Caco-2 (cell line): ENCODE measurements at regions not wholly inside any gene's neighbourhood (a gene's known extent, or its start where the extent isn't known, plus 50 kb on each side); places are given as distances from the start of the nearest gene placed in this dataset.

Experiments
- BruUV-seq: library from RNA; stranded (reverse); fragments of 400-500 nt; replicated peaks from 2 replicates; lab custom pipeline; 2021; lab: Mats Ljungman, UMichigan
- CTCF ChIA-PET: fragments of 300-600 bp; sonication (Branson Sonifier 250); formaldehyde crosslinking; loops from one replicate; lab custom pipeline; 2022; ENCODE audit warnings: antibody characterized with exemption; lab: Charles Lee
- POLR2A ChIA-PET: fragments of 300-600 bp; sonication (Branson Sonifier 250); formaldehyde crosslinking; loops from one replicate; lab custom pipeline; 2022; ENCODE audit warnings: antibody characterized with exemption; lab: Charles Lee
- DNase-seq, 2 experiments: peaks; one replicate each; pipeline versions ENCODE4 v3.0.0 to v3.0.0-alpha.2; 2020 to 2022
- H3K27me3 ChIP-seq: replicated peaks from 2 replicates; pipeline ENCODE4 v1.6.0; 2011; ENCODE audit warnings: low read length; ENCODE audit not compliant: control insufficient read depth, insufficient read depth
- H3K36me3 ChIP-seq: 2 replicates; pipeline ENCODE4 v1.5.1; 2011; ENCODE audit warnings: low read length; ENCODE audit not compliant: control insufficient read depth, insufficient read depth
- H3K4me1 ChIP-seq: fragments of 250-450 bp; sonication (Bioruptor Pico); 2 replicates; pipeline ENCODE4 v1.5.1; 2020; ENCODE audit warnings: mild to moderate bottlenecking
- H3K4me3 ChIP-seq: 2 replicates; pipeline ENCODE4 v1.5.1; 2011; ENCODE audit warnings: low read depth, mild to moderate bottlenecking, control low read depth, low read length
- H3K9me3 ChIP-seq: fragments of 250-450 bp; sonication (Bioruptor Pico); 2 replicates; pipeline ENCODE4 v1.5.1; 2020; ENCODE audit warnings: mild to moderate bottlenecking, moderate library complexity
- H3K27ac Mint-ChIP-seq: one replicate; pipeline ENCODE4 v1.8.0; 2022; ENCODE audit warnings: mixed read lengths; ENCODE audit not compliant: unreplicated experiment
- H3K27me3 Mint-ChIP-seq: one replicate; pipeline ENCODE4 v1.8.0; 2022; ENCODE audit warnings: mixed read lengths; ENCODE audit not compliant: insufficient read depth, unreplicated experiment
- H3K36me3 Mint-ChIP-seq: one replicate; pipeline ENCODE4 v1.8.0; 2022; ENCODE audit warnings: mild to moderate bottlenecking, mixed read lengths; ENCODE audit not compliant: insufficient read depth, unreplicated experiment
- H3K4me1 Mint-ChIP-seq: one replicate; pipeline ENCODE4 v1.8.0; 2022; ENCODE audit warnings: low read depth, mixed read lengths; ENCODE audit not compliant: unreplicated experiment
- H3K4me3 Mint-ChIP-seq: one replicate; pipeline ENCODE4 v1.8.0; 2022; ENCODE audit warnings: mild to moderate bottlenecking, moderate library complexity, mixed read lengths; ENCODE audit not compliant: unreplicated experiment
- H3K9me3 Mint-ChIP-seq: one replicate; pipeline ENCODE4 v1.8.0; 2022; ENCODE audit warnings: mixed read lengths; ENCODE audit not compliant: unreplicated experiment
- CTCF ChIP-seq, 2 experiments: fragments of 200-600 bp in 1 of 2; IDR thresholded peaks; 1 replicate in 1 of 2; 2 replicates in 1 of 2; pipeline versions ENCODE4 v1.5.1 to v1.8.0; 2011 to 2022; ENCODE audit warnings: antibody characterized with exemption in 1 of 2, control low read depth in 1 of 2, inconsistent platforms in 1 of 2, low read depth in 1 of 2, low read length in 1 of 2, mild to moderate bottlenecking in 1 of 2, moderate library complexity in 1 of 2; ENCODE audit not compliant: insufficient read depth in 1 of 2, severe bottlenecking in 1 of 2, unreplicated experiment in 1 of 2
- intact Hi-C: fragments of 100-400 bp; cut with micrococcal nuclease; formaldehyde crosslinking; loops from one replicate; pipeline ENCODE4 v1.10.0; 2022; ENCODE audit not compliant: unreplicated experiment

- no peaks in the 10 kb centered on the region for H3K9me3 ChIP-seq
- no peaks in the 10 kb centered on the region for H3K4me1 ChIP-seq
- H3K4me3 Mint-ChIP-seq: no peak overlapping the region
- H3K36me3 ChIP-seq: no peaks in the 10 kb centered on the region
- no peaks in the 10 kb centered on the region for H3K9me3 Mint-ChIP-seq
- DNase-seq: no peak
- intact Hi-C loops: no loop called here
- no peak overlapping the region for H3K27ac Mint-ChIP-seq
- TF ChIP-seq CTCF (IDR thresholded peaks at IDR 0.05; ENCODE audit: insufficient read depth in 1 of 2, low read depth in 1 of 2, low read length in 1 of 2, severe bottlenecking in 1 of 2, unreplicated experiment in 1 of 2): no peak
- no peaks in the 10 kb centered on the region for H3K27me3 Mint-ChIP-seq
- H3K36me3 Mint-ChIP-seq: no peaks in the 10 kb centered on the region
- POLR2A ChIA-PET: no interaction called here
- no TSS peak for BruUV-seq
- H3K4me1 Mint-ChIP-seq: no peaks in the 10 kb centered on the region
- CTCF ChIA-PET: no interaction called here
- no peaks in the 10 kb centered on the region for H3K27me3 ChIP-seq
- no peak overlapping the region for H3K4me3 ChIP-seq
Observed at GRCh38 chr16:60241671-60242070, 1507.6 kb upstream of the GOT2 start.

GRCh38 chr16:60230666-60231065, 1496.5 kb upstream of the GOT2 start:
- no TSS peak for BruUV-seq
- no peaks in the 10 kb centered on the region for H3K27me3 ChIP-seq
- CTCF ChIA-PET: no interaction called here
- H3K27ac Mint-ChIP-seq: no peak overlapping the region
- H3K4me1 ChIP-seq: no peaks in the 10 kb centered on the region
- TF ChIP-seq CTCF (IDR thresholded peaks at IDR 0.05; ENCODE audit: insufficient read depth in 1 of 2, low read depth in 1 of 2, low read length in 1 of 2, severe bottlenecking in 1 of 2, unreplicated experiment in 1 of 2): no peak
- H3K36me3 ChIP-seq: no peaks in the 10 kb centered on the region
- H3K9me3 Mint-ChIP-seq: peaks cover 30% of the 10 kb centered on the region
- no peaks in the 10 kb centered on the region for H3K36me3 Mint-ChIP-seq
- POLR2A ChIA-PET: no interaction called here
- 0 out of 2 replicates have a peak, but pooled peaks cover 10% of the 10 kb centered on the region for H3K9me3 ChIP-seq
- DNase-seq: no peak
- H3K27me3 Mint-ChIP-seq: no peaks in the 10 kb centered on the region
- no peak overlapping the region for H3K4me3 ChIP-seq
- no peaks in the 10 kb centered on the region for H3K4me1 Mint-ChIP-seq
- intact Hi-C loops: no loop called here
- no peak overlapping the region for H3K4me3 Mint-ChIP-seq

GRCh38 chr16:60225541-60225940, 1491.4 kb upstream of the GOT2 start:
- DNase-seq: no peak
- Mint-ChIP-seq H3K4me3 (no peak overlapping the region), H3K27ac (no peak overlapping the region), H3K36me3 (no peaks in the 10 kb centered on the region), H3K4me1 (no peaks in the 10 kb centered on the region), H3K27me3 (no peaks in the 10 kb centered on the region), H3K9me3 (no peaks in the 10 kb centered on the region)
- no peak for TF ChIP-seq CTCF (IDR thresholded peaks at IDR 0.05; ENCODE audit: insufficient read depth in 1 of 2, low read depth in 1 of 2, low read length in 1 of 2, severe bottlenecking in 1 of 2, unreplicated experiment in 1 of 2)
- BruUV-seq: no TSS peak
- intact Hi-C loops: no loop called here
- Histone ChIP-seq H3K27me3 (no peaks in the 10 kb centered on the region), H3K4me1 (no peaks in the 10 kb centered on the region), H3K4me3 (no peak overlapping the region), H3K9me3 (peaks cover 4% of the 10 kb centered on the region; the same call in 1 of the 2 replicates), H3K36me3 (no peaks in the 10 kb centered on the region)
- ChIA-PET CTCF (no interaction called here), POLR2A (no interaction called here)
